ENCODE measurements at regions not wholly inside any gene's neighbourhood (a gene's known extent, or its start where the extent isn't known, plus 50 kb on each side); places are given as distances from the start of the nearest gene placed in this dataset.

DNA sequence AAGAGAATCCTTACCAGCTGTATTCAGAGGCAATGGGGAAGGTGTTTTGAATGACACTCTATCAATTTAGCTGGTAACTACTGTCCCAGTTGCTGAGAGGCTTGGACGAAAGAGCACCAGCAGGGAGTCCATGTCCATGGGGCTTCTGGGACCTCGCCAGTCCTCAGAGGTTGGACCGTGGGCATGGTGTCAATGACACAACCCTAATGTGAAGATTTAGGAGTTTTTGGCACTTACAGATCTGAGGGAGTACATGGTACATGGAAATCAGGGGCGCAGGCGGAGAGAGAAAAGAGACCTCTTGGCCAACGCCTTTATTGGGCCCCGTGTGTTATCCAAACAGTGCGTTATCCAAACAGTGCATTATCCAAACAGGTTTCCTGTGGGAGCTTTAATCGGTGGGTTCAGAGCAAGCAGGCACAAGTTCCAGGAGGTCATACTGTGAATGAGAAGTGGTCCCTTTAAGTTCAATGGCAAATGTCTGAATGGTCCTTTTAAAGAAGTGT, 169.1 kb upstream of the B3GAT1 start:
- TF ChIP-seq, protein P1, sequence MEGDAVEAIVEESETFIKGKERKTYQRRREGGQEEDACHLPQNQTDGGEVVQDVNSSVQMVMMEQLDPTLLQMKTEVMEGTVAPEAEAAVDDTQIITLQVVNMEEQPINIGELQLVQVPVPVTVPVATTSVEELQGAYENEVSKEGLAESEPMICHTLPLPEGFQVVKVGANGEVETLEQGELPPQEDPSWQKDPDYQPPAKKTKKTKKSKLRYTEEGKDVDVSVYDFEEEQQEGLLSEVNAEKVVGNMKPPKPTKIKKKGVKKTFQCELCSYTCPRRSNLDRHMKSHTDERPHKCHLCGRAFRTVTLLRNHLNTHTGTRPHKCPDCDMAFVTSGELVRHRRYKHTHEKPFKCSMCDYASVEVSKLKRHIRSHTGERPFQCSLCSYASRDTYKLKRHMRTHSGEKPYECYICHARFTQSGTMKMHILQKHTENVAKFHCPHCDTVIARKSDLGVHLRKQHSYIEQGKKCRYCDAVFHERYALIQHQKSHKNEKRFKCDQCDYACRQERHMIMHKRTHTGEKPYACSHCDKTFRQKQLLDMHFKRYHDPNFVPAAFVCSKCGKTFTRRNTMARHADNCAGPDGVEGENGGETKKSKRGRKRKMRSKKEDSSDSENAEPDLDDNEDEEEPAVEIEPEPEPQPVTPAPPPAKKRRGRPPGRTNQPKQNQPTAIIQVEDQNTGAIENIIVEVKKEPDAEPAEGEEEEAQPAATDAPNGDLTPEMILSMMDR (IDR thresholded peaks at IDR 0.05; ENCODE audit: low read depth, low read length): no peak
- TF ChIP-seq, protein P2, sequence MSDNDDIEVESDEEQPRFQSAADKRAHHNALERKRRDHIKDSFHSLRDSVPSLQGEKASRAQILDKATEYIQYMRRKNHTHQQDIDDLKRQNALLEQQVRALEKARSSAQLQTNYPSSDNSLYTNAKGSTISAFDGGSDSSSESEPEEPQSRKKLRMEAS (IDR thresholded peaks at IDR 0.05; ENCODE audit: low read depth, low read length): no peak
- TF ChIP-seq MYC (IDR thresholded peaks at IDR 0.05; ENCODE audit: low read depth, low read length): no peak

All from NB4 (cell line).